Smooth muscle cell (in vitro differentiated cells): ENCODE measurements at regions not wholly inside any gene's neighbourhood (a gene's known extent, or its start where the extent isn't known, plus 50 kb on each side); places are given as distances from the start of the nearest gene placed in this dataset.

Source experiments
- DNase-seq: peaks from one replicate; lab custom pipeline; 2025; ENCODE audit not compliant: unreplicated experiment; lab: John Stamatoyannopoulos, UW
- H2AFZ ChIP-seq: fragments of 200-600 bp; sonication (generic); 2 replicates; pipeline ENCODE4 v1.6.0; 2016; ENCODE audit warnings: antibody characterized with exemption, low read depth, mild to moderate bottlenecking
- H3F3A ChIP-seq: fragments of 200-600 bp; sonication (generic); 2 replicates; pipeline ENCODE4 v1.6.0; 2017; ENCODE audit warnings: antibody characterized with exemption, low read depth
- H3K27ac ChIP-seq: fragments of 200-600 bp; sonication (generic); 2 replicates; pipeline ENCODE4 v1.5.1; 2016; ENCODE audit warnings: low read depth, mild to moderate bottlenecking
- H3K27me3 ChIP-seq: fragments of 200-600 bp; sonication (generic); 2 replicates; pipeline ENCODE4 v1.6.1; 2016; ENCODE audit warnings: low read depth, mild to moderate bottlenecking
- H3K36me3 ChIP-seq: fragments of 200-600 bp; sonication (generic); 2 replicates; pipeline ENCODE4 v1.5.1; 2016; ENCODE audit warnings: low read depth
- H3K4me1 ChIP-seq: fragments of 200-600 bp; sonication (generic); 2 replicates; pipeline ENCODE4 v1.5.1; 2016; ENCODE audit warnings: low read depth
- H3K4me2 ChIP-seq: fragments of 200-600 bp; sonication (generic); 2 replicates; pipeline ENCODE4 v1.6.0; 2016; ENCODE audit warnings: mild to moderate bottlenecking
- H3K4me3 ChIP-seq: fragments of 200-600 bp; sonication (generic); 2 replicates; pipeline ENCODE4 v1.5.1; 2016; ENCODE audit warnings: mild to moderate bottlenecking
- H3K79me2 ChIP-seq: fragments of 200-600 bp; sonication (generic); 2 replicates; pipeline ENCODE4 v1.6.0; 2016; ENCODE audit warnings: low read depth, mild to moderate bottlenecking
- H3K9ac ChIP-seq: fragments of 200-600 bp; sonication (generic); 2 replicates; pipeline ENCODE4 v1.6.0; 2016; ENCODE audit warnings: low read depth
- H3K9me3 ChIP-seq: fragments of 200-600 bp; sonication (generic); replicated peaks from 2 replicates; pipeline ENCODE4 v1.5.1; 2016; ENCODE audit warnings: low read depth
- H4K20me1 ChIP-seq: fragments of 200-600 bp; sonication (generic); 2 replicates; pipeline ENCODE4 v1.6.0; 2016; ENCODE audit warnings: low read depth
- WGBS: methylation state at CpG from one replicate; pipeline ENCODE4 v1.1.7; 2016; ENCODE audit warnings: low lambda C conversion rate; 5-methylcytosine and 5-hydroxymethylcytosine counted together
- TF ChIP-seq, protein P1 (sequence below): fragments of 200-600 bp; sonication (generic); IDR thresholded peaks from 2 replicates; pipeline ENCODE4 v1.5.1; 2017; ENCODE audit warnings: borderline replicate concordance, mild to moderate bottlenecking, antibody characterized with exemption; ENCODE audit not compliant: insufficient read depth, poor library complexity, severe bottlenecking

DNA sequence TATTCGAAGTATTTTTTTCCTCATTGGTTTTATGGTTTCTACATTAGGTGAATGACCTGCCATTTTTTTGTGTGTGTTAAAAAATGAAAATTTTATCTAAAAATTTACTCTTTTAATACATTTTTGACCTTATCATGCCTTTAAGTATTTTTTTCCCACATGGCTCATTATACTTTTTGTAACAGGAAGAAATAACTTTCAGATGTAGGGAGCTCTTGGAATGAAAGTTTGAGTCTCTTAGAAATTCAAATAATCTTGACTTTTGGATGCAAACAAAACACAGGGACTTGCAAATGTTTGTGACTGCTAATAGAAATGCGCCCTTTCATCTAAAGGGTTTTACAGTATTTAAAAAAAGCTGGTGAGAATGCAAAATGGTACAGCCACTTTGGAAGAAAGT is 457.9 kb downstream of the KLF5 start:
- Histone ChIP-seq H4K20me1 (no peaks in the 10 kb centered on the region), H3K79me2 (no peaks in the 10 kb centered on the region), H3K4me2 (no peak overlapping the region), H3K4me1 (no peaks in the 10 kb centered on the region), H2AFZ (no peak overlapping the region), H3K9ac (no peak overlapping the region), H3K9me3 (no peaks in the 10 kb centered on the region), H3K27me3 (no peaks in the 10 kb centered on the region), H3F3A (no peaks in the 10 kb centered on the region), H3K27ac (no peak overlapping the region), H3K4me3 (no peak overlapping the region), H3K36me3 (no peaks in the 10 kb centered on the region)
- no peak for DNase-seq
- WGBS = 86% methylated on average over 2 of the region's 2 CpGs
- TF ChIP-seq, protein P1, sequence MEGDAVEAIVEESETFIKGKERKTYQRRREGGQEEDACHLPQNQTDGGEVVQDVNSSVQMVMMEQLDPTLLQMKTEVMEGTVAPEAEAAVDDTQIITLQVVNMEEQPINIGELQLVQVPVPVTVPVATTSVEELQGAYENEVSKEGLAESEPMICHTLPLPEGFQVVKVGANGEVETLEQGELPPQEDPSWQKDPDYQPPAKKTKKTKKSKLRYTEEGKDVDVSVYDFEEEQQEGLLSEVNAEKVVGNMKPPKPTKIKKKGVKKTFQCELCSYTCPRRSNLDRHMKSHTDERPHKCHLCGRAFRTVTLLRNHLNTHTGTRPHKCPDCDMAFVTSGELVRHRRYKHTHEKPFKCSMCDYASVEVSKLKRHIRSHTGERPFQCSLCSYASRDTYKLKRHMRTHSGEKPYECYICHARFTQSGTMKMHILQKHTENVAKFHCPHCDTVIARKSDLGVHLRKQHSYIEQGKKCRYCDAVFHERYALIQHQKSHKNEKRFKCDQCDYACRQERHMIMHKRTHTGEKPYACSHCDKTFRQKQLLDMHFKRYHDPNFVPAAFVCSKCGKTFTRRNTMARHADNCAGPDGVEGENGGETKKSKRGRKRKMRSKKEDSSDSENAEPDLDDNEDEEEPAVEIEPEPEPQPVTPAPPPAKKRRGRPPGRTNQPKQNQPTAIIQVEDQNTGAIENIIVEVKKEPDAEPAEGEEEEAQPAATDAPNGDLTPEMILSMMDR = no peak

DNA sequence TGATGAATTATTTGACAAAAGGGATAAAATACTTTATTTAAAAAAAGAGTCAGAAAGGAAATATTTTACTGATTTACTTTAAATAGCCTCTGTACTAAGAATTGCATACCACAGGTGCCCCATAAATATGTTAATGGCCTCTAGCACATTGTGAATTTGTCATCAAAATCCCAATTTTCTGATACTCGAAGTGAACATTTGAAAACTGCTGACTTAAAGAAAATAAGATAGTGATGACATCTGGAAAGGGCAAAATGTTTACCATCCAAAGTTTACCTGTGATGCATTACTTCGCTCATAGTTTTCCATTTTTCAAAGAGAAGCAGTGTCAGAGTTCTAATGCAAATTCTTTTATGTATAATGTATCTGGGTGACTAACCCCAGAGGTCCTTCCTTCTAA is 455.4 kb downstream of the KLF5 start:
- no peaks in the 10 kb centered on the region for H3K79me2 ChIP-seq
- 89% methylated on average over 2 of the region's 2 CpGs for WGBS
- H2AFZ ChIP-seq = no peak overlapping the region
- TF ChIP-seq, protein P1 = no peak
- no peak overlapping the region for H3K9ac ChIP-seq
- H4K20me1 ChIP-seq = no peaks in the 10 kb centered on the region
- no peaks in the 10 kb centered on the region for H3K4me1 ChIP-seq
- H3K27me3 ChIP-seq = no peaks in the 10 kb centered on the region
- H3K36me3 ChIP-seq = no peaks in the 10 kb centered on the region
- no peaks in the 10 kb centered on the region for H3F3A ChIP-seq
- no peak overlapping the region for H3K4me2 ChIP-seq
- no peak for DNase-seq
- H3K4me3 ChIP-seq = no peak overlapping the region
- no peak overlapping the region for H3K27ac ChIP-seq
- H3K9me3 ChIP-seq = no peaks in the 10 kb centered on the region

DNA sequence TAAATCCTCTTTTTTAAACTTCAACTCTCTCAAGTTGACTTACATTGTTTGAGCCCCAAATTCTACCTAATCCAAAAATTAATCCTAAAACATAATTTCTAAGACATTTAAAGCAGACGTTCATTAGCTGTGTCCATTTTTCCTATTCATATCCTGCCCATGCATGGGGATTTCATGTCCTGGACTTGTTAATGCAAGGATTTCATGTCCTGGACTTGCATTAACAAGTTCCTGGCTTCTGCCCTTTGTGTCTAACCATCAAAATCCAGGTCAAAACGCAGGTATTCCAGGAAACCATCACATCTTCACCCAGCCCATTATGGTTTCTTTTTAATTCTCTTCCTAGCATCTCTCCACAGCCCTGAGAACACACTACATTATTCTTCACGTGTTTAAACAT is 454.9 kb downstream of the KLF5 start:
- Histone ChIP-seq H3K27ac (no peak overlapping the region), H3K4me2 (no peak overlapping the region), H3K9me3 (no peaks in the 10 kb centered on the region), H3K36me3 (no peaks in the 10 kb centered on the region), H3K4me1 (no peaks in the 10 kb centered on the region), H3K27me3 (no peaks in the 10 kb centered on the region), H3F3A (no peaks in the 10 kb centered on the region), H3K4me3 (no peak overlapping the region), H3K9ac (no peak overlapping the region), H2AFZ (no peak overlapping the region), H3K79me2 (no peaks in the 10 kb centered on the region), H4K20me1 (no peaks in the 10 kb centered on the region)
- 75% methylated on average over 3 of the region's 3 CpGs for WGBS
- TF ChIP-seq, protein P1 = no peak
- no peak for DNase-seq

DNA sequence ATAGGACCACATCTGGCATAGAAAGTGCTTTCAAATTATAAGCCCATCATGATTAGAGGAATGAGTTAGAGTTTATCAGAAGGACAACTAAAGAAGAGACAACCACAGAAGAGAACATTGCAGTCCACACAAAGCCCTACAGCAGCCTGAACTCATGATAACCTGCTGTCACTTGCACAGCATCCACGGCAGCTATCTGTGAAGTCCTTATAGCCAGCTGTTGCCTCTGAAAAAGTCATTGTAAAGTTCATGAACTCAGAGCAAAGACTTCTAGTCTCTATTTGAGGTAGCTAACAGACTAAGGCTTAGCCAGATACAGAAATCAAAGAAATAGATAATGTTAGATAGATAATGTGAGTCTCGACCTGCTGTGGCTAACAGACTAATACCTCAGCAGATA is 450.0 kb downstream of the KLF5 start:
- Histone ChIP-seq H3K9me3 (no peaks in the 10 kb centered on the region), H3F3A (no peaks in the 10 kb centered on the region), H3K4me3 (no peak overlapping the region), H3K27me3 (no peaks in the 10 kb centered on the region), H3K4me2 (no peak overlapping the region), H3K27ac (no peak overlapping the region), H3K36me3 (no peaks in the 10 kb centered on the region), H3K79me2 (no peaks in the 10 kb centered on the region), H3K9ac (no peak overlapping the region), H2AFZ (no peak overlapping the region), H3K4me1 (no peaks in the 10 kb centered on the region), H4K20me1 (no peaks in the 10 kb centered on the region)
- 80% methylated on average over 2 of the region's 2 CpGs for WGBS
- DNase-seq = no peak
- TF ChIP-seq, protein P1 = no peak
